Stomach (tissue), 8 donors: ENCODE measurements at regions not wholly inside any gene's neighbourhood (a gene's known extent, or its start where the extent isn't known, plus 50 kb on each side); places are given as distances from the start of the nearest gene placed in this dataset.
A peak's percentile ranks its signal among the peaks of the same experiment; 100 is the strongest.

ENCODE experiments used
- DNase-seq, 2 donors: peaks; one replicate each; pipeline versions ENCODE4 v3.0.0 to v3.0.0-alpha.2; 2013 to 2019
- H3K27ac ChIP-seq, 5 donors: fragments of 200-600 bp in 4 of 5; sonication (generic) in 4 of 5; one replicate each; pipeline ENCODE4 v1.5.1; 2013 to 2019; ENCODE audit warnings: mild to moderate bottlenecking in 1 of 5, moderate library complexity in 1 of 5
- H3K27me3 ChIP-seq, 3 donors: fragments of 200-600 bp; sonication (generic); one replicate each; pipeline ENCODE4 v1.5.1; 2017 to 2019; ENCODE audit warnings: mixed run types in 1 of 3
- H3K36me3 ChIP-seq, 4 donors: fragments of 200-600 bp; sonication (generic); 1 replicate in 3 of 4; 2 replicates in 1 of 4; pipeline ENCODE4 v1.5.1; 2016 to 2019
- H3K4me1 ChIP-seq, 4 donors: fragments of 200-600 bp; sonication (generic); one replicate each; pipeline ENCODE4 v1.5.1; 2016 to 2019
- H3K4me3 ChIP-seq, 4 donors: fragments of 200-600 bp; sonication (generic) in 3 of 4; one replicate each; pipeline ENCODE4 v1.5.1; 2016 to 2019; ENCODE audit warnings: mild to moderate bottlenecking in 1 of 4
- H3K9me3 ChIP-seq, 4 donors: fragments of 200-600 bp; sonication (generic); one replicate each; pipeline ENCODE4 v1.5.1; 2016 to 2019
- CTCF ChIP-seq, 7 experiments: fragments of 450-650 bp in 4 of 7; fragments of 200-600 bp in 3 of 7; sonication (generic) in 3 of 7; IDR thresholded peaks; one replicate each; pipeline ENCODE4 v1.5.1; 2016 to 2019; ENCODE audit warnings: antibody characterized with exemption in 7 of 7, control low read depth in 2 of 7, mild to moderate bottlenecking in 1 of 7
- EP300 ChIP-seq: sonication (generic); formaldehyde crosslinking; IDR thresholded peaks from one replicate; pipeline ENCODE4 v1.6.1; 2017; ENCODE audit warnings: antibody characterized with exemption
- POLR2A ChIP-seq, 4 donors: fragments of 450-650 bp; IDR thresholded peaks; one replicate each; pipeline ENCODE4 v1.6.1; 2016; ENCODE audit warnings: antibody characterized with exemption in 4 of 4, control low read depth in 2 of 4, mild to moderate bottlenecking in 1 of 4, moderate library complexity in 1 of 4
- POLR2AphosphoS5 ChIP-seq, 3 donors: sonication (generic); formaldehyde crosslinking; IDR thresholded peaks; one replicate each; pipeline ENCODE4 v1.6.1; 2016; ENCODE audit warnings: antibody characterized with exemption in 3 of 3
- WGBS, 5 donors: extraction: QIAGEN DNeasy Blood & Tissue Kit in 3 of 5; methylation state at CpG; one replicate each; pipeline versions ENCODE4 v1.1.5 to v1.1.7; 2013 to 2018; 5-methylcytosine and 5-hydroxymethylcytosine counted together
- intact Hi-C: fragments of 100-400 bp; cut with DNase I; formaldehyde crosslinking; loops from one replicate; pipeline ENCODE4 v1.15.1; 2023; ENCODE audit warnings: low total_unique reads
- donor health status: healthy with polysubstance abuse.
- donor health status: Bipolar disorder and iron deficiency.
- donor health status: healthy.

GRCh38 chr5:39604491-39604890 lies 179.7 kb upstream of the DAB2 start:
- Histone ChIP-seq H3K27me3 (no peaks in the 10 kb centered on the region), H3K4me1 (peaks cover 0 to 15% (median 2%) of the 10 kb centered on the region in 4 donors), H3K27ac (no peak overlapping the region), H3K9me3 (no peaks in the 10 kb centered on the region), H3K36me3 (no peaks in the 10 kb centered on the region), H3K4me3 (no peak overlapping the region)
- no peak for DNase-seq
- WGBS, 5 donors = 37 to 66% (median 48%) methylated on average over 4 of the region's 4 CpGs
- intact Hi-C loops = no loop called here
- no peak for TF ChIP-seq EP300
- no peak for TF ChIP-seq POLR2A (IDR thresholded peaks at IDR 0.05)
- no peak for TF ChIP-seq CTCF (IDR thresholded peaks at IDR 0.05)
- no peak for TF ChIP-seq POLR2AphosphoS5 (IDR thresholded peaks at IDR 0.05)

- Histone ChIP-seq H3K4me1 (peaks cover 0 to 10% (median 0%) of the 10 kb centered on the region in 4 donors), H3K27me3 (peaks cover 0 to 6% (median 0%) of the 10 kb centered on the region in 3 donors), H3K9me3 (no peaks in the 10 kb centered on the region), H3K27ac (no peak overlapping the region), H3K4me3 (no peak overlapping the region), H3K36me3 (no peaks in the 10 kb centered on the region)
- intact Hi-C loops = no loop called here
- DNase-seq = peak in 1 of 2 donors; percentile 47
- 11 to 22% (median 18%) methylated on average over 5 of the region's 5 CpGs for WGBS, 5 donors
- TF ChIP-seq CTCF (IDR thresholded peaks at IDR 0.05) (peak in 4 of 7 experiments; percentile 34 to 53 (median 42)), POLR2AphosphoS5 (IDR thresholded peaks at IDR 0.05) (peak in 1 of 3 donors; percentile 10), EP300 (no peak), POLR2A (IDR thresholded peaks at IDR 0.05) (no peak)
These were observed 175.1 kb upstream of the DAB2 start for GRCh38 chr5:39599721-39600431.

GRCh38 chr5:39598661-39599248 lies 174.0 kb upstream of the DAB2 start:
- H3K9me3 ChIP-seq = no peaks in the 10 kb centered on the region
- no peak overlapping the region for H3K4me3 ChIP-seq
- TF ChIP-seq POLR2A (IDR thresholded peaks at IDR 0.05) = no peak
- TF ChIP-seq CTCF (IDR thresholded peaks at IDR 0.05) = no peak
- TF ChIP-seq POLR2AphosphoS5 (IDR thresholded peaks at IDR 0.05) = no peak
- no peak for TF ChIP-seq EP300
- H3K36me3 ChIP-seq = no peaks in the 10 kb centered on the region
- H3K27me3 ChIP-seq = peaks cover 0 to 6% (median 0%) of the 10 kb centered on the region in 3 donors
- no peak overlapping the region for H3K27ac ChIP-seq
- WGBS, 5 donors = 83 to 96% (median 87%) methylated on average over 10 to 14 of the region's 14 CpGs
- intact Hi-C loops = no loop called here
- DNase-seq = no peak
- peaks cover 0 to 10% (median 0%) of the 10 kb centered on the region in 4 donors for H3K4me1 ChIP-seq

- no peak overlapping the region for H3K4me3 ChIP-seq
- intact Hi-C loops = no loop called here
- no peak for TF ChIP-seq EP300
- no peak for TF ChIP-seq POLR2A (IDR thresholded peaks at IDR 0.05)
- TF ChIP-seq CTCF (IDR thresholded peaks at IDR 0.05) = no peak
- TF ChIP-seq POLR2AphosphoS5 (IDR thresholded peaks at IDR 0.05) = no peak
- H3K27me3 ChIP-seq = no peaks in the 10 kb centered on the region
- H3K9me3 ChIP-seq = no peaks in the 10 kb centered on the region
- no peaks in the 10 kb centered on the region for H3K36me3 ChIP-seq
- no peaks in the 10 kb centered on the region for H3K4me1 ChIP-seq
- DNase-seq = no peak
- no peak overlapping the region for H3K27ac ChIP-seq
- 87 to 93% (median 90%) methylated on average over 2 of the region's 2 CpGs for WGBS, 5 donors
These were observed 163.4 kb upstream of the DAB2 start for GRCh38 chr5:39588179-39588578.
